ENCODE measurements at regions not wholly inside any gene's neighbourhood (a gene's known extent, or its start where the extent isn't known, plus 50 kb on each side); places are given as distances from the start of the nearest gene placed in this dataset.

GRCh38 chr6:8839626-8840025 lies 404.3 kb upstream of the SLC35B3 start:
- no peaks in the 10 kb centered on the region for H3K9me3 Mint-ChIP-seq
- no peaks in the 10 kb centered on the region for H3K27me3 ChIP-seq (ENCODE audit: insufficient read depth, low read length)
- H3K79me2 ChIP-seq (ENCODE audit: insufficient read depth, low read length) = no peaks in the 10 kb centered on the region
- H2BK15ac ChIP-seq (ENCODE audit: low read depth, low read length) = no peak overlapping the region
- H4K5ac ChIP-seq (ENCODE audit: insufficient read length, low read depth, low read length) = no peak overlapping the region
- H3T11ph ChIP-seq (ENCODE audit: low read length) = no peak overlapping the region
- no peaks in the 10 kb centered on the region for H4K20me1 ChIP-seq (ENCODE audit: control insufficient read depth, insufficient read depth, insufficient read length)
- no peaks in the 10 kb centered on the region for H3K27me3 Mint-ChIP-seq (ENCODE audit: low read depth)
- H3K56ac ChIP-seq (ENCODE audit: insufficient read length, low read depth, low read length) = no peak overlapping the region
- no peak overlapping the region for H3K4ac ChIP-seq (ENCODE audit: low read depth, low read length)
- DNase-seq = no peak
- H2AFZ ChIP-seq (ENCODE audit: low read length) = no peak overlapping the region
- H3K27ac ChIP-seq (ENCODE audit: insufficient read length, low read depth, low read length) = no peak overlapping the region
- WGBS (ENCODE audit: extremely low coverage, insufficient read length, low lambda C conversion rate) = no CpG with 5 or more reads among the region's 7 CpGs
- no peak overlapping the region for H2BK20ac ChIP-seq (ENCODE audit: low read depth, low read length, poor library complexity, severe bottlenecking)
- H3K4me1 Mint-ChIP-seq = peaks cover 12 to 13% of the 10 kb centered on the region in 2 experiments
- no peak overlapping the region for H4K91ac ChIP-seq (ENCODE audit: insufficient read length, low read depth, low read length)
- H3K9ac ChIP-seq (ENCODE audit: extremely low read depth, insufficient read length, low read length) = no peak overlapping the region
- no peak overlapping the region; a peak in 1 of 7 replicates for H3K27ac Mint-ChIP-seq
- no peak overlapping the region for H4K8ac ChIP-seq (replicated peaks; ENCODE audit: insufficient read length, low read depth, low read length)
- no peak overlapping the region for H3K23ac ChIP-seq (ENCODE audit: insufficient read length, low read depth, low read length)
- no peak overlapping the region for H2BK5ac ChIP-seq (ENCODE audit: insufficient read length, low read length)
- no peak overlapping the region for H3K4me3 Mint-ChIP-seq
- no peaks in the 10 kb centered on the region for H3K36me3 Mint-ChIP-seq (ENCODE audit: insufficient read depth in 1 of 3, low read depth in 3 of 3)
- H3K23me2 ChIP-seq (ENCODE audit: insufficient read length, low read depth, low read length, poor library complexity, severe bottlenecking) = no peaks in the 10 kb centered on the region
- H2AK5ac ChIP-seq (ENCODE audit: insufficient read length, low read length) = no peak overlapping the region
- no peaks in the 10 kb centered on the region for H3K4me1 ChIP-seq (ENCODE audit: insufficient read depth, low read length)
- no peak overlapping the region for H3K14ac ChIP-seq (ENCODE audit: insufficient read depth, low read length)
- H3K18ac ChIP-seq (ENCODE audit: insufficient read length, low read depth, low read length) = no peak overlapping the region
- H3K4me2 ChIP-seq (ENCODE audit: insufficient read depth, insufficient read length, low read length) = no peak overlapping the region
- no peak for TF ChIP-seq CTCF (conservative IDR thresholded peaks at IDR 0.05)
- H3K79me1 ChIP-seq (ENCODE audit: insufficient read depth, low read depth, low read length, poor library complexity, severe bottlenecking) = no peaks in the 10 kb centered on the region
- H2BK120ac ChIP-seq (ENCODE audit: low read depth, low read length, poor library complexity, severe bottlenecking) = no peak overlapping the region
- no peaks in the 10 kb centered on the region for H3K9me3 ChIP-seq (ENCODE audit: control insufficient read depth, low read depth, low read length)
- H2BK12ac ChIP-seq (ENCODE audit: insufficient read length, low read depth, low read length) = no peak overlapping the region

All from H9 (cell line).